Amniotic epithelial cell (primary cell): ENCODE measurements at regions not wholly inside any gene's neighbourhood (a gene's known extent, or its start where the extent isn't known, plus 50 kb on each side); places are given as distances from the start of the nearest gene placed in this dataset.
"Not testable (repeated sequence)": the region's sequence is repeated elsewhere in the genome, so short reads cannot be mapped to it uniquely, and the experiment has no call there.

Experiments used
- DNase-seq: peaks from one replicate; pipeline ENCODE4 v3.0.0-alpha.2; 2010; ENCODE audit warnings: low read depth

DNA sequence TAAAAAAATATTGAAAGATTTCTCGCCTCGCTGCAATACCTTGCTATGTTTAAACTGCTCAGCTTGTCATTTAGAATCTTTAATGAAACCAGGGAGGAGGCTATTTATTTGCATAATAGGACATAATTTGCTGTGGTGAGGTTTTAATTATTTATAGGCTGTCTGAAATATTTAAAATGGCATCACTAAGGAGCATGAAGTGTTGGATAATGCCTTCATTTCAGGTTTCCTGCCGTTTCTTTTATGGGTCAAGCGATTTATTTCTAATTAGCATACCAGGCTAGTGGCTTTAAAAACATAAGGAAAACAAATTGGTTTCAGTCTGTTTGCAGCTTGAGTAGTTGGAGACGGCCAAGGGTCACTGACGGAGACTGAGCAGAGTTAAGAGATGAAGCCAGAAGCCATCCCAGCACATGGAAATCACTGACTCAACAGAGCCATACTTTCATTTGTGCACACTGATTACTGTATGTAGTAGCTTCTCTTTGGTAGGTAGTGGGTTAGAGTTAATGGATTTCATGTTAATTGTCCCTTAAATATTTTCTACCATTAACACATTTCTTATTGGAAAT is 1962.4 kb upstream of the TENM3 start:
- no peak for DNase-seq

DNA sequence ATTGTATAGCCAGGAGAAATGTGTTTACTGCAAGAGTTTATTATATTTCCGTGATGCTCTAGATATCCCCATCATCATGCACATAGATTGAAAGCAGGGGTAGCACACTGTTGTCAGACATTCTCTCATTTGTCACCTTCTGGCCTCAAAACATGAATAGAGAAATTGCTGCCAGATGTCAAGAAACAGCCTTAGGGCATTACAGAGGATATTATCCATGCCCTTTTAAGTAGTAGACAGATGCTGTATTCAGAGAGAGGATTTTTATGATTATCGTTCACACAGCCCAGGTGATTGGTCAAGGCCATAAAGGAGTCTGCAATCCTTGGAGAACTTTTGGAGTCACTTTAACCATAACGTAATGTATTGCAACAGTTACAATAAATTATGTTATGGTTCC is 1961.5 kb upstream of the TENM3 start:
- no peak for DNase-seq

DNA sequence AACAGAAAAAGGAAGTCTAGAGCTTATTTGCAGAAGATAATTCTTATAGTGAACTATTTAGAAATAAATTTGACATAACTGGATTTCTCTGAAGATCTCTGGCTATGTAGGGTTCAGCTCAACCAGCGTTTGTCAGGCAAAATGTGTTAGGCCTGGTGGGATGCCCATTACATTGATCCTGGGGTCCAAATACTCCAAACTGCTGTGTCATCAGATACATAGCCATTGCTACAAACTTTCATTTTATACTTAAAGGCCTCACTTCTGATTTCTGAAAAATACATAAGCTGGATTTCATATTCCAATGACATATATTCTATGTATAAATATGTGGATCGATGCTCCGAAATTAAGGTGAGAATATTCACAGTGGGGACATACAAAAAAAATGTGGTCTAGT is 1958.9 kb upstream of the TENM3 start:
- DNase-seq: no peak

DNA sequence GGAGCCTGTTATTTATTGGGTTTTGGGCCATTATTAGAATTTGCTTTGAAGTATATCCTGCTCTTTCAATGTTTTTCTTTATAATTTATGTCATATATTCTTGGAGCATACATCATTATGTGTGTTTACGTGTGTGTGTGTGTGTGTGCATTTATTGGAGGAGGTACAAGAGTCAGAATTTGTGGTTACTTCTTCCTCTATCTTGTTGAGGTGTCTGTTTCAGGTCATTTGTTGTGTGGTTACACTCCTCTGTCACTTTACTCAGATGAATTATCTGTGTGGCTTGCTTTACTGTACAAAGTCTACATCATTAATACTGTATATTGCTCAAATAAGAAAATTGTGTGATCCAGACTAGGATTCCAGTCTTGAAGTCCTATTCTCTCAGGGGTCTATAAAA is 1957.4 kb upstream of the TENM3 start:
- DNase-seq: no peak

DNA sequence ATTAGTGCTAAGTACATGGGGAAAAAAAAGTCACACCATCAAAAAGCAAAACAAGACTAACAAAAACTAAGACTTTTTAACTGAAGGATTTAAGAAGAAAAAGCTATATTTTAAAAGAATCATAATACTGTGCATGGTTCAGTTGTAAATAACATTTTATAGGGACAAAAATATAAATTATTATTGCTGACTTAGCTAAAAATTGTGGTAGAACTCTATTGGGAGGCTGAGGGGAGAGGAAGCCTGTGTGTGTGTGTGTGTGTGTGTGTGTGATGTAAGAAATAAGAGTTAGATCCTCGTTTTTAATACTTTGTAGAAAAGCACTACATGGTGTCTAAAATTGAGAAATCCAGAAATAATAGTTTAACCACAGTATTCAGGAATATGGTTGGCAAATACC is 1950.9 kb upstream of the TENM3 start:
- no peak for DNase-seq

DNA sequence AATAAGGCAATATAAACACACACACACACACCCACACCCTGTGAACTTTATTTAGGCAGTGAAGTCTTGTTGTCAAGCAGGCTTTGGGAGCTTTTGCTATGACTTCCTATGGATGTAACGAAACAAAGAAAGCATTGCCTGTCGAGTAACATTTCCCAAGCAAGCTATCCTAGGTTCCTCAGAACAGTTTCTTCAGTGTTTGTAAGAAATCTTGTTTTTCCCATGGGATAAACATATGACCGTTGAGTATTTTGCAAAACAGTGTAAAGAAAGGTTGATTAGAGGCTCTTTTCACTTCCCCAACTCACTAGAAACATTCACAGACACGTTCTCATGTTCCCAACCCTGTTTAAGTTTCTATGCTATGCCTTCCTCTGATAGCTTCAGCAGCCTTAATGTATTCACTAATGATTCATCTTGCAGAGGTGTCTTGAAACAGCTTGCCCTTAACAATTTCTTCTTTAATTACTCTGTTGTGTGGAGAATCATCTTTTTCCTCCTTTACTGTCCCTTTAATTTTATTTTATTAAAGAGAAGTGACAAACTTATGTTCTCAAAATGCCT is 1947.1 kb upstream of the TENM3 start:
- no peak for DNase-seq

DNA sequence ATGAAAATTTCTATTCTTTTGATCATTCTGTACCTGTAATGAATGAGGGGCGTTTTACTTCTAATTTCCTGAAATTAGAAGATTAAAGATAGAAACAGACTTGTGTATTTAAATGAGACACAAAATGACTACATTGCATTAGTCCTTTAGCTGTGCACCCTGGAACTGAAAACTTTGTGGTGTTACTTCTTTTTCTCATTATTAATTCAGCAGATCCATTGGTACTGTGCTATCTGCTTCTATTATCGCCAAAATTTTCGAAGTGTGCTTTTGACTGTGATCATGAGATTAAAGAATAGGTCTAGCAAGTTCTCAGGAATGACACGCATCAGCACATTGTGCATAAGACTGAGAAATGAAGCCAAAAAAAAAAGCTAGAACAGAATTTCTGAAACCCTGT is 1938.9 kb upstream of the TENM3 start:
- DNase-seq: no peak

DNA sequence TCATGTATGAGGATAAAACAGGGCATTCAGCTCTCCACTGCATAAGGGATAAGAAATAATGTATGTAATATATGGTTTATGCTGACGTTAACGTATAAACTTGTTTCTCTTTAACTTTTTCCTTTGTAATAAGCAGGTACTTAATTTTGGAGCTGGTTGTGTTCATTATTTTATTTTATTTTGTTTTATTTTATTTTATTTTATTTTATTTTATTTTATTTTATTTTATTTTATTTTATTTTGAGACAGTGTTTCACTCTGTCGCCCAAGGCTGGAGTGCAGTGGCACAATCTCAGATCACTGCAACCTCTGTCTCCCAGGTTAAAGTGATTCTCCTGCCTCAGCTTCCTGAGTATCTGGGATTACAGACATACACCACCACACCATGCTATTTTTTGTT is 1932.6 kb upstream of the TENM3 start:
- DNase-seq: no peak

DNA sequence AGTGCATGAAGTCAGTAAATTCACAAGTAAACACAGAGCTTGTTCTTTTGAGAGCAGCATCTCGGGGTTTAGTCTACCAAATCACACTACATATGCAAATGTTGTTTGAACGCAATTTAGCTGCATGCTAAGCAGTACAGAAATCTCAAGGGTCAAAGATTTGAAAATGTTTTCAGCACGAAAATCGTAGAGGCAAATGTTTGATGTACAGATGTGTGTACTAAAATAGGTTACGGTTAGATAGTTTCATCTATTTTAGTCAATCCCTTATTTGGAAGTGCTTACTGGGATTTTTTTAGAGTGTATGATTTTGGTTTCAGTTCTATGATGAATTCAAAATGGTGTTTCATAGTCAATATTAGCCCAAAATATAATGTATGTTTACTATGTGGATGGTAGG is 1928.2 kb upstream of the TENM3 start:
- no peak for DNase-seq

DNA sequence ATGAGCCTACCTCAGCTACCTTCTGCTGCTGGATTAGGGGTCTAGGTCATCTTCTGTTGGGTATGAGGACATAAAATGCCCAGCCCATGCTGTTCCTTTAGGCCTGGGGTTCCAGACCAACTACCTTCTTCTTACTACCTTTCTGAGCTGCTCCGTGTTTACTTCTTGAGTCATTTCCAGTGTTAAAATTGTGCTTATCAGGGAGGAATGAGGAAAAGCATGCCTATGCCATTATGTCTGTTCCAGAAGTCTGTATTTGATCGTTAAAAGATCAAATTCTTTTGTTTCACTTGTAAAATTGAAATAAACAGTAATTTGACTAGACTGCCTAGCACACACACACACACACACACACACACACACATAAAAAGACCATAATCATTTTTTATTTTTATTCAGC is 1912.7 kb upstream of the TENM3 start:
- DNase-seq: no peak

DNA sequence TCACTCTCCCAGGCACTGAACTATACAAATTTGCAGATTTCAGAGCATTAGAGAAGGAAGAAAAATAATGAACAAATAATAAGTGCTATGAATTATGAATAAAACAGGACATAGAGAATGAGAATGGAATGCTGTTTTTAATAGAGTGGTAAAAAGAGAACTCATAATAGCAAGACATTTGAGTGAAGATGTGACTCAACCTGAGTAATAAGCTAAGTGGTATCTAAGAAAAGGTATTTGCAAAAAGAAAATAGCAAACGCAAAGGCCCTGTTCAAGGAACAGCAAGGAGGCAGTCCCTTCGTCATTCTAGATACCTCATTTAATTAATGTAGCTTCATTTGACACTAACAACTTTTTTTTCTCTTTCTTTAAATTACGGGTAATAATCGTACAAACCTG is 1910.0 kb upstream of the TENM3 start:
- DNase-seq: no peak

DNA sequence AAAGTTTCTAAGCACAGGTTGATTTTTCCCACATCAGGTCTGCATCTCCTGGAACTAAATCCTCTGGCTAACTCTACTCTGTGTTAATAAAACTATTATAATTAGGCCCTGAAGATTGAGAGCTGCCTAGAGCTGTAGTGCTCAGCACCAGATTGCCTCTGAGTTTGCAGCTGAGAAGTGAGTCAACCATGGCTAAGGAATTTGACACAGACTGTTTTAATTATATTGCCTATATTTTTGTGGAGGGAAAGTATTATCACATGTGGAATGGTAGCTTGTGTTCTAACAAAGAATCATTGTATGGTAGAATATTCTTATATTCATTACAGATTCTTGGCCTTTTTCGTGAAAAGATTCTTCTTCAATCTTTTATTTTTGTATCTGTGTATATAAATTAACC is 1907.6 kb upstream of the TENM3 start:
- DNase-seq: no peak

DNA sequence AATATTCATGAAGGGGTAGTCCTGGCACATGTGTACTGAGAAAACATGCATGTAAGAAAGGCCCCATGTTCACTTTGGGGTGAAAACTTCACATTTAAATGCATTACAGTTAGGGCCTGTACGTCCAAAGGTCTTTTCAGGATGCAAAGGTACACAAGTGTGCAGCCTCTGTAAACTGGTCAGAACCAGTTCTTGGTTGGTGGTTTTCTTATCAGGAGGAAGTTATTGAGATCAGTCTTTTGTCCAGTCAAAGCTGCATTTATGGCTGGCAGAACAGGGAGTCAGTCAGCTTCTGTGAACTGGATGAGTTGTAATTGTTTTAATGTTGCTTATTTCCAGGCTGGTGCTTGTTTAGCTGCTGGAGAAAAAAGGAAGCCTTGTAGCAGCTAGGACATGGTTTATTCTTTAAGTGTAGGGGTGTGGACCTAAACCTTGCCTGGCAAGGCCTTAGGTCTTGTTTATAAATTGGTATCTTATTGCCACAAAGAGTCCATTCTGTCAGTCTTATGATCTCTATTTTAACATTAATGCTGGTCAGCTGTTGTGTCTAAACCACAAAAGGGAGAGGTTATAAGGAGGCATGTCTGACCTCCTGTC is 1906.6 kb upstream of the TENM3 start:
- no peak for DNase-seq

DNA sequence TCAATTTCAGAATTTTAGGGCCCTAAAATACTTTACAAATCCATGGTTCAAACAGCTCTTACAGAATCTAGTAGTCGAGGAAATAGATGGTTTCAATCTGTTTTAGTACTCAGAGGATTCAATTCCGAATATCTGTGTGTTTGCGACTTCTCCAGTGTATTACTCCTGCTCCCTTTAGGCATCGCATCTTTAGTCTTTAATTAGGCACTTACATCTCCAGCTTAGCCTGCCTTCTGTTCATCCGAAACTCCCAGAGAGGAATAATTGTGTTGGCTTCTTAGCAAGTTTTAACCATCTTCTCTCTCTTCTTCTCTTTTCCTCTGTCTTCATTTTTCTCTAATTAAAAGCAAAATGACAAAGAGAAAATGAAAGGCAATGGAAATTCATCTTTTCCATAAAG is 1901.3 kb upstream of the TENM3 start:
- DNase-seq: no peak

DNA sequence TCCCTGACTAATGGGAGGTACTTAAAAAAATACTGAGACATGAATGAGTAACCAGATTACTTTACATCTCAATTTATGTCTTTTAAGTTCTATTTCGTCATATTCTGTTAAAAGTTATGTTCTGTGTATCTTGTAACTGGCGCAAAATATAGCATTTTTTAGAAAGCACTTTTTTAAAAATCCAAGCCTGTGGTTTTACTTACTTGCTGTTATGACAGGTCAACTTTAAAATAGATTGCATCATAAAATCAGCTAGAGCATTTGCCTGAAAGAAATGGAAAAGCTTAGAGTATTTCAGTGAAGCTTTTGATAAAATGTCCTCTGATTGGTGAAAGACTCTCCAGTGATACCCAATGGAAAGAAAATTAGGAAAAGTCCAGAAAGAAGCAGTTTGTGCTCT is 1892.3 kb upstream of the TENM3 start:
- no peak for DNase-seq

DNA sequence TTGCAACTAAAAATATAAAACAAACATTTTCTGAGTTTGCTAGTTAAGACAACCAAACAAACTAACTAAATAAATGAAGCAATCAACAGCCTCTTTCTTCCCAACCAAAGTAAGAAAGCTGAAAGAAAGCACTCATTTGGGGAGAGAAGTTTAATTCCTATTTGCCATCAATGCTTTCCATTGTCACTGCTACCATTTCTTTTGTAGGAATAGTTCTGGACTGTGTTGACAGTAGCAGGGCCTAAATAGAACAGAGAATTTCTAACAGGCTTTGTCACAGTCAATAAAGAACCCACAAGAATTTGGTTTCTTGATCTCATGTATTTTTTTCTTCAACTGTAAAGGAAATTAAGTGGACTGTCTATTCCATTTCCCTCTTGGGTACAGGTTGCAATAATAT is 1886.4 kb upstream of the TENM3 start:
- DNase-seq: no peak

DNA sequence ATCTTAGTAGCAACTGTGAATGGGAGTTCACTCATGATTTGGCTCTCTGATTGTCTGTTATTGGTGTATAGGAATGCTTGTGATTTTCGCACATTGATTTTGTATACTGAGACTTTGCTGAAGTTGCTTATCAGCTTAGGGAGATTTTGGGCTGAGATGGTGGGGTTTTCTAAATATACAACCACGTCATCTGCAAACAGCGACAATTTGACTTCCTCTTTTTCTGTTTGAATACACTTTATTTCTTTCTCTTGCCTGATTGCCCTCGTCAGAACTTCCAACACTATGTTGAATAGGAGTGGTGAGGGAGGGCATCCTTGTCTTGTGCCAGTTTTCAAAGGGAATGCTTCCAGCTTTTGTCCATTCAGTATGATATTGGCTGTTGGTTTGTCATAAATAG is 1883.1 kb upstream of the TENM3 start:
- DNase-seq: not testable (repeated sequence)

DNA sequence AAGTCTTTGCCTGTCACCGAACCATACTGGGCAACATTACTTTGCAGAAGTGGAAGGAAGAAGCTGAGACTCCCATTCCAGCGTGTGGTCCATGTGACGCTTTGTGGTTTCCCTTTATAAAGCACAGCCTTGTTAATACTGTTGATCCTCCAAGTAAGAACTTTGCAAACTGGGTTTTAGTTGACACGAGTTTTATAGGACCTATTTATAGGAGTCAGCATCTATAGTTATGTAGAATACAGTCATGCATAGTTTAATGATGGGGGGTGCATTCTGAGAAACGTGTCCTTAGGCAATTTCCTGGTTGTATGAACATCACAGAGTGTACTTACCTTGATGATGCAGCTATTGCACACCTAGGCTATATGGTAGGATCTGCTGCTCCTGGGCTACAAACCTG is 1879.4 kb upstream of the TENM3 start:
- DNase-seq: no peak

DNA sequence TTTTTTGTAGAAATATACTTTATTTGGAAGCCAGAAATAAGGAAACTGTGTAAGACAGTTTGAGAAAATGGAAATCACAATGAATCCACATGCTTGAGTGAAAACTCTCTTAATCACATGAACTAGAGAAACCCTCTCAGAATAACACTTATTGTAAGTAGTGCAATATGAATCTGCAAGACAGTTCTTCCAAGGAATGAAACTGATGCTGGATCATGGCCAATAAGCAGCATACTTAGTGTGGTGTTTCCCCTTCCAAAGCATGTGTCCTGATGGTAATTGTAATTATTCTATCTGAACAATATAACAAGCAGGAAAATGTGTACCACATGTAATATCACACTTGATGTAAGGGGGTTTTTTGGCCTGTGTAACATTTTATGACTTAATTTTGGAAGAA is 1870.5 kb upstream of the TENM3 start:
- DNase-seq: no peak

DNA sequence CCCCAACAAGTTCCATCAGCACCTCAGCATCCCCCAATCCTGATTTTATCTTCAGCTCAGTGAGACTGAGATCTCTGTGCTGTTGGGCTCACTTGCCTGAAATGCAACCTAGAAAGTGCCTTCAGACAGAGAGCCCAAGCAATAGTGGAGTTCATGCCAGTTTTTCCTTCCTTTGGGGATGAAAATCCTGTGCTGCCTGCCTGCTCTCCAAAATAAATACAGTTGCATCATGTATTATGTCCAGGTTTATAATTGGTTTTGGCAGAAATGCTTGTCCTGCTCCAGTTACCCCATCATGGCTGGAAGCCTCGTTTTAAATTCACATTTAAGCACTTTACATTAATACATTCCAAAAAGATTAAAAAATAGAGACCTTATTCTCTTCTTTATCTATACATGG is 1865.5 kb upstream of the TENM3 start:
- no peak for DNase-seq

DNA sequence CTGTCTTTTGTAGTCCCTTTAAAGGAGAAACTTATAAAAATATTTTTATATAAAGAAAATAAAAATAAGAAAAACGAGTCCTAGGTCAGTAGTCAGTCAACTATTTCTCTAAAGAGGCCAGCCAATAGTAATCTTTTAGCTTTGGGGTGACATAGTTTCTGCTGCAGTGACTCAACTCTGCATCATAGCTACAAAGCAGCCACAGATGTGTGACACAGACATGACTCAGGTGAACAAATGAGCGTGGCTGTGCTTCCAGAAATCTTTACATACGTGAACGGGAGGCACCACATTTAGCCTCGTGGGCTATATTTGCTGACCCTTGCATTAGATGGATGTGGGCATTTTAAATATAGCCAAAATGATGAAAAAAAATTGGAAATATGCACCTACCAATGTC is 1862.5 kb upstream of the TENM3 start:
- DNase-seq: no peak

DNA sequence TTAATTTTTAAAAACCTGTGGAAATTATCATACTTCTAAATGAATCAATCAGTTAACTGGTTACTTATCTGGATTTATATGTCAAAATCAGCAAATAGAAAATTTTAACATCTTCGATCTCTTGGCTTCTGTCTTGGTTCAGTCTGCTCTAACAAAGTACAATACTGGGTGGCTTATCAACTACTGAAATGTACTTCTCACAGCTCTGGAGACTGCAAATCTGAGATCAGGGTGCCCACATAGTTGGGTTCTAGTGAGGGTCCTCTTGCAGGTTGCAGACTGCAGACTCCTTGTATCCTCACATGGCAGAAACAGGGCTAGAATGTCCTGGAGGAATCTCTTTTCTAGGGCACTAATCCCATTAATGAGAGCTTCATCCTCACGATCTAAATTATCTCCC is 1851.6 kb upstream of the TENM3 start:
- no peak for DNase-seq

DNA sequence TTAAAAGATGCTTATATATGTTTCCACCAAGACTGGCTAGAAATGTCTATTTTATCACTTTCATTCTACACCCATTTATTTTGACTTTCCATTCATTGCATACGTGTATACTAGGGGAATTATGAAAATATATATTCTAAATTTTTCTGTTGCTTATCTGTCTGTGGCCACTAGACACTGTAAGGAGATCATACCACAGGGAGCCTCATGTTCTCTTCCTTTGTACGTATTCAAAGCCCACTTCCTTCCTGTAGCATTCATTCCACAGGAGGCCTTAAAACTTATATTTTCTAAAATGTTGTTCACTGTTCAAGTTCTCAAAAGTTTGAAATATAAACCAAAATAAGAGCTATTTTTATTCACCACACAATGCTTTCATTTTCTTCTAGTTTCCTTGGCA is 1848.9 kb upstream of the TENM3 start:
- DNase-seq: no peak

DNA sequence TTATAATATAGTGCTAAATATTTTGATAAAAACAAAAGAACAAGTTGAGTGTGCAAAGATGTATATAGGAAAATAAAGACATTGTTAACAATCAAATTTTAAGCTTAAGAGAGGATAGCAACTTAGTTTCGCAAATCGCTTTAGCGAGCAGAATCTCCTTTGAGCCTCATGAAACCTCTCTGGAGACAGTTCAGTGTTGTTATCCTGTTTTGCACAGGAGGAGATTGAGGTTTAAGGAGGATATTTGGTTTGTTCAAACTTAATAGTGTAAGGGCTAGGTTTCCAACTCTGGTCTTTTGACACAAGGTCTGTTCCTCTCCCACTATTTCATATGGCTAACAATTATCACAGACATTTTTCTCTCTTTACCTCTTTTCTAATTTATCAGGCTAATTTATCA is 1848.5 kb upstream of the TENM3 start:
- no peak for DNase-seq
